ENCODE measurements at regions not wholly inside any gene's neighbourhood (a gene's known extent, or its start where the extent isn't known, plus 50 kb on each side); places are given as distances from the start of the nearest gene placed in this dataset.
A peak's percentile ranks its signal among the peaks of the same experiment; 100 is the strongest.

DNA sequence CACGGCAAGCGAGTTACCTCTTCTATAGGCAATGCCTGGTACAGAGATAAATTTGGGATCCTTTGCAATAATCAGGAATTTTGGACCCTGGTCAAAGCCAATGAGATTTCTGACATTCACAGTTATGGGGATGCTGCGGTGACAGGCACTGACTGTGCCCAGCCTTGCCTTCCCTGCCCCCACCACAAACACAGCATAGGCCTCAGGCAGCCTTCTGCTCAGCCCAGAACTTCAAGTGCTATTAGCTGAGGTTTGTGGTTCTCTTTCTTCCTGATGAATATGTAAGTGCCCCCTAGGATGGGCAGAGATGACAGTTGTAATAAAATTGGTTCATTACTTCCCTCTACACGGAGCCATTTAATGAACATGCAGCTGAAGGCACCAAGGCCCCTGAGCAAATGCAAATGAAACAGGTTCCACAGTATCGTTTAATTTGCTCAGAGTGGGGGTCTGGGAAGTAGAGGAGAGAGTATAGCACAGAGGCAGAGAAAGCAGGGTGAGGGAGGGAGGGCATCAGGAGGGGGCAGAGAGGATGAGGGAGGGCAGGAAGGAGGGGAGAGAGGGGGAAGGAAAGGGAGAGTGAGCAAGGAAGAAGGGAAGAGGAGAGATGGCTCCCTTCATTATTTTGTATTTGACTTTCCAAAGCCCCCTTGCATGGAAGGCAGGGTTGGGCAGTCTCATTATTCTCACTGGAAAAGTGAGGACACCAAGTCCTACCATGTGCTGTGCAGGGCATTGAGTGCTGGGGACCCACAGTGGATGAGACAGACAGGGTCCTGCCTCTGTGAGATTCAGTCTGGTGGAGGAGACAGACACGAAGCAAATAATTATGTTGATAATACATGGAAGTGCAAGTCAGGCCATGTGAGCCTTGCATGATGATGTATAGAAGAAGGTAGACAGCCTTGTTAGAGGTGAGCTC is 513.0 kb downstream of the PTPRU start:
- DNase-seq: peak; percentile 17

DNA sequence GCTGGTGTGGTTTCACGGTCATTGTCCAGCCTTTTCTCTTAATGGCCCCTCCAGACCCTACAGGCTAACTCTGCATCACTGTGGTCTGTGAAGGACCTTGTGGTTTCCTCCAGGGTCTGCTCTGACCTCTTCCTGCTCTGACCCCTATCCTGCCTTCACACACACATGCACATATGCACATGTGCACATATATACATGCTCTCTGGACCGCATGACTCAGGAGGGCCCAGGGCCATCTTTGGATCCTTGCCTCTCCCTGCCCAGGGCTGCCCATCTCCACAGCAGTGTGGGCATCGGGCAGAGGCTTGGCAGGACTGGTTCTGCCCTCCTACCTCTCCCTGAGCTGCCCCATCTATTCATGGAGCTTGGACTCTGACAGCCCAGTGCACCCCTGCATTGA is 510.9 kb downstream of the PTPRU start:
- no peak for DNase-seq

DNA sequence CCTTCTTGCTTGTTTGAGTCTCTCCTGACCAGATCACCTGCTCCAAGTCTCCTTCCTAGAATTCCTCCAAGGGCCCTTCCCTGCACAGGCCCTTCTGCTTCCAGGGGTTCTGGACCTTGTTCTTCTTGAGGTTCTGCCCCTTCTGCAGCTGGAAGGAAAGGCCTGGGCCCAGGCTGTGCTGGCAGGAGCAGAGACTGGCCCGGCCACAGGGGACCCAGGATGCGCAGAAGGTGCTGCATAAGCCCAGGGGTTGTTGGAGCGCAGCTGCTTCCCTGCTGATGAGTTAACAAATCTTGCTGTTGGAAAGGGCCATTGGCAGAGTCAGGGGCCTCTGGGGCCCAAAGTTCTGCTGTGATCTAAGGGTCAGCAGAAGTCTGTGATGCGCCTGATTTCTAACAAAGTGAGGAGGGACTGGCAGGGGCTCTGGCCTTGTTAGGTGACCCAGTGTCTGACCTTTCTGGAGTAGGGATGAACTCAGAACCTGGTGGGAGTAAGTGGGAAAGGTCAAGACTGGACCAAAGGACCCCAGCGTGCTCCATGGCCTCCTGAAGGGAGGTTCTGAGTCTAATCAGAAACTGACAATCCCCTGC is 509.8 kb downstream of the PTPRU start:
- no peak for DNase-seq

GRCh38 chr1:29744684-29745490 is 508.6 kb downstream of the PTPRU start:
- no peak for DNase-seq

GRCh38 chr1:29743931-29744330 is 507.6 kb downstream of the PTPRU start:
- no peak for DNase-seq

DNA sequence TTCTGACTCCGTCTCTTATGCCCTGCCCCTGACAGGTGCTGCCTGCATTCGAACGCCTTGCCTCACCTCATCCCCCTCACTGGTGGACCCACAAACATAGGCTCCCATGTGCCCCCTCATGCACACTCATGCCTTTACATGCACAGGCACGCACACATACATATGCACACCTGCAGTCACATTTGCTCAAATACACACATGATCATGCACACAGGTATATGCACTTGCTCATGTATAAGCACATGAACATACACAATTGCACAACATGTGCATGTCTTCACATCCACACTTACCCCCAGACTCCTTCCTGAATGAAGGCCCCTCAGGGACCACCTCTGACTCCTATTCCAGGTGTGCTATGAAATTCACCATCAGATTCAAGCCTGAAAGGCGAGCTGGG is 506.9 kb downstream of the PTPRU start:
- DNase-seq: no peak

- no peak for DNase-seq
Measured at GRCh38 chr1:29739176-29739575, 502.9 kb downstream of the PTPRU start.

GRCh38 chr1:29736582-29737188 is 500.4 kb downstream of the PTPRU start:
- DNase-seq: no peak

DNA sequence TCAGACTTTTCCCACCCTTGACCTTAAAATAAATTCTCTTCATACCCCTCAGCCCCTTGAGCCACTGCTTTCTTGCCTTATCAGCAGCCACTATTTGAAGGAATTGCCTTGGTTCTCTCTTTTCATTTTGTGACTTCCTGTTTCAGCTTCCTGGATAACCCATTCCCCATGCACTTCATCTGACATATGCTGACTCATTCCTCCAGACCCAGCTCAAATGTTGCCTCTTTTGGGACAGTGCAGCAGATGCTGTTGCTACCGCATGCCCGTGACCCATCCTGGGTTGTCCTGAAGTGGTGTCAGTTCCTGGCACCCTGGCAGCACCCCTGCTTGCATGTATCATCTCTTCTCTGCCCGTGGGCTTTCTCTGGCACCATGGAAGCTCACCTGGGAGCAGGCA is 496.1 kb downstream of the PTPRU start:
- no peak for DNase-seq

- no peak for DNase-seq
Measured at GRCh38 chr1:29730623-29731022, 494.3 kb downstream of the PTPRU start.

GRCh38 chr1:29729281-29729680 is 493.0 kb downstream of the PTPRU start:
- no peak for DNase-seq

GRCh38 chr1:29728703-29729102 is 492.4 kb downstream of the PTPRU start:
- no peak for DNase-seq

DNA sequence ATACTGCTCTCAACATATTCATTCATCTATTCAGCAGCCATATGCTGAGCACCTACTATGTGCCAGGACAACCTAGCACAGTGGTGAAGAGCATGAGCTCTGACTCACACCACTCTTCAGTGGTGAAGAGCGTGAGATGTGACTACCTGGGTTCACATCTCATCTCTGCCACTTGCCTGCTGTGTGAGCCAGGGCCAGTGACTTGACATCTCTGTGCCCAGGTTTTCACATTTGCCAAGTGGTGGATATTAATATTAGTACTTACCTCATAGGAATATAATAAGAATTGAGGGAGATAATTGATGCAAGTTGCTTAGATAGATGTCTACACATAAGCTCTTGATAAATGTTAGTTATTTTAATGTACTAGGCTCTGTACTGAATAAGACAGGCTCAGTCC is 488.9 kb downstream of the PTPRU start:
- DNase-seq: no peak

DNA sequence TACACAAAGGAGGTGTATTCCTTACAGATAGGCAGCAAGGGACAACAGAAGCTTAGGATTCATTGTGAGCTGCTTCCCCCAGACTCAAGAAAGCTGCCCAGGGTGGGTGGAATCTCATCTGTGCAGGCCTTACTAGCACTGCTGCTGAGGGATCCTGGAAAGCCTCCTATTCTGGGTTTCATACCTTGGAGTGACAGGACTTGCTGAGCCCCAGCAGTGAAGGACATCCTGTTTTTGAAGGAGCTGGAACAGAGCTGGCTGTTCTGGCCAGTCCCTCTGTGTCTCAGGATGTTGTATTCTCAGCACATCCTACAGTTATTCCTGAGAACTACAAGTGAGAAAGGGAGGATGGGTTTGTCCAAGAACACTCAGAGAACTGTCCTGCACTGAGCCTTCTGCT is 486.3 kb downstream of the PTPRU start:
- DNase-seq: no peak

DNA sequence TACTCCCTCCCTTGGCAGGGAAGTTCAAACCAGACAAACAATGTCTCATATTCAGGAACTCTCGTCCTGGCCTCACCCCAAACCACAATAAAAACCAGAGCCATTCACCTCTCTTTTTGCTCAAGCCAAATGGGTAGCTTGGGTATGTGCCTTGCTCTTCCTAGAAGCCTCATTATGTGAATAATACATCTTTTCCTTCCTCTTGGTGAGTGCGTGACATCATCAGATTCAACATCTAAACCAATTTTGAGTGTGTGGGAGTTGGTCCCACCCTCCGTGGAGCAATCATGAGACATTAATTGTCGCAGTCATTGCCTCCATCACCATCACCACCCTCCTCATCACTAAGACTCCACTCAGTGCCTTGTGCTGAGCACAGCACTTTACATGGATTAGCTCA is 482.9 kb downstream of the PTPRU start:
- DNase-seq: no peak

DNA sequence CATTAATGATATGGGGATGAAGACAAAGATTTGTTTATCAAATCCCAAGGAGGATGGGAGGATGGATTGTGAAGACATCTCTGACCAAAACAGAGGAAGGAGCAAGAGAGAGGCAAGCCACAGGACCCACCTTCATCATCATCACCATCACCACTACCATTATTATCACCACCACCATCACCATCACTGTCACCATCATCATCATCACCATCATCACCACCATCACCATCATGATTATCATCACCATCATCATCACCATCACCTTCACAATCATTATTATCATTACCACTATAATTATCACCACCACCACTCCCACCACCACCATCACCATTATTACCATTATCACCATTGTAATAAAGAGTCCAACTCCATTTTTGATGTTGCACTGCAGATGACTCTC is 482.5 kb downstream of the PTPRU start:
- DNase-seq: no peak

GRCh38 chr1:29716306-29716705 is 480.0 kb downstream of the PTPRU start:
- DNase-seq: no peak

DNA sequence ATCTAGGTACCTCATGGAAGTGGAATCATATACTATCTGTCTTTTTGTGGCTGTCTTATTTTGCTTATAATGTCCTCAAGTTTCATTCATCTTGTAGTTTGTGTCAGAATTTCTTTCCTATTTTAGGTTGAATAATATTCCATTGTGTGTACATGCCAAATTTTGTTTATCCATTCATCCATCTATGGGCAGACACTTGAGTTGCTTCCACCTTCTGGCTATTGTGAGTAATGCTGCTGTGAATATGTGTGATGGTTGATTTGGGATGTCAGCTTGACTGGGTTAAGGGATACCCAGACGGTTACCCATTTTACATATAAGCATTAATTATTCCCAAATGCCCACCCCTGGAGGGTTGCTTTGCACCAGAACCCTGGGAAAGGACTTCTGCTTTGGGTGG is 477.5 kb downstream of the PTPRU start:
- no peak for DNase-seq

GRCh38 chr1:29712801-29713200 is 476.5 kb downstream of the PTPRU start:
- no peak for DNase-seq

GRCh38 chr1:29712284-29712651 is 475.9 kb downstream of the PTPRU start:
- no peak for DNase-seq

DNA sequence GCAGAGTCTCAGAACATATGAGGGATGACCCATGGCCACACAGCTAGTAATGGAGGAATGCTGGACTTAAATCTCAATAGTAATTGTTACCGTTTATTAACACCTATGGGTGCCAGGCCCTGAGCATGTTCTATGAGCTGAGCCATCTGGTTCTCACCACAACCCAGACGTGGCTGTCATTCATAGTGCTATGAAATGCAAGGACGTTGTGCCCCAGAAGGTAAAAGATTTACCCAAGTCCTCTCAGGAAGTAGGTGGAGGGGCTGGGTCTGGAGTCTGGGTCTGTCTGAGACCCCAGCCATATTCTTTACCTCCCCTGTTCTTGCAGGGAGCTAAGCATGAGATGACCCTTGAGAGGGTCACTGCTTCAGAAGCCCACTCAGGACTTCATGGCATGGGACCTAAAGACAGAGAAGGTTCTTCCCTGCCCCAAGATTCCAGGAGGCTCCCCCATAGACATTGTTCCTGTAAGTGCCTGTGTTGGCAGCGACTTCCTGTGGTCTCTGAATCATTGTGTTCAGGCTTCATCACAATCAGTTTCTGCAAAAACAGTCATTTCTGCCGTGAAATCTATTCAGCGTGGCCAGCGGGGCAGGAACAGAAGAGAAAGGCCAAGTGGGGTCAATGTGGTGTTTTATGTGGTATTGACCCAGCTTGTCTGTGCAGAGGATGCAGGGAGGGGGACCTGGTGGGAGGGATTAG is 475.4 kb downstream of the PTPRU start:
- DNase-seq: no peak

- DNase-seq: no peak
Measured at GRCh38 chr1:29709704-29710280, 473.5 kb downstream of the PTPRU start.

Data from islet precursor cell (in vitro differentiated cells).